ENCODE measurements at regions not wholly inside any gene's neighbourhood (a gene's known extent, or its start where the extent isn't known, plus 50 kb on each side); places are given as distances from the start of the nearest gene placed in this dataset.

DNA sequence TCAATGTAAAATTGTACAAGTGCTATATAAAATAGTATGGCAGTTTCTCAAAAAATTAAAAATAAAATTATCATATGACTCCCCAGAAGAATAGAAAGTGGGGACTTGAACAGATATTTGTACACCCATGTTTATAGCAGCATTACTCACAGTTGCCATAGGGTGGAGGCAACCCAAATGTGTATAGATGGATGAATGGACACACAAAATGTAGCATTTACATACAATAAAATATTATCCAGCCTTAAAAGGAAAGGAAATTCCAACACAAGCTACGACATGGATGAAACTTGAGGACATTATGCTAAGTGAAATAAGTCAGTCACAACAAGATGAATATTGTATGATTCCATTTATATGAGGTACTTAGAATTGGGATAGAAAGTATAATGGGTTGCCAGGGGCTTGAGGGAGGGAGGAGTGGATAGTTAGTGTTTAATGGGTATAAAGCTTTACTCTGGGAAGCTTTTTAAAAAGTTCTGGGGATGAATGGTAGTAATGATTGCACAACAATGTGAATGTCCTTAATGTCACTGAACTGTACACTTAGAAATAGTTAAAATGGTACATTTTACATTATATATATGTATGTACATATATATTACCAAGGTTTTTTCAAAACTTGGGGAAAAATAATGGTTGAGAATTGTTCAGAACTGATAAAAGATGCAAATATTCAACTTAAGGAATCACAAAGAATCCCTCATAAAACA, 53.0 kb upstream of the ADORA3 start:
- no peak for DNase-seq (ENCODE audit: low read depth)

DNA sequence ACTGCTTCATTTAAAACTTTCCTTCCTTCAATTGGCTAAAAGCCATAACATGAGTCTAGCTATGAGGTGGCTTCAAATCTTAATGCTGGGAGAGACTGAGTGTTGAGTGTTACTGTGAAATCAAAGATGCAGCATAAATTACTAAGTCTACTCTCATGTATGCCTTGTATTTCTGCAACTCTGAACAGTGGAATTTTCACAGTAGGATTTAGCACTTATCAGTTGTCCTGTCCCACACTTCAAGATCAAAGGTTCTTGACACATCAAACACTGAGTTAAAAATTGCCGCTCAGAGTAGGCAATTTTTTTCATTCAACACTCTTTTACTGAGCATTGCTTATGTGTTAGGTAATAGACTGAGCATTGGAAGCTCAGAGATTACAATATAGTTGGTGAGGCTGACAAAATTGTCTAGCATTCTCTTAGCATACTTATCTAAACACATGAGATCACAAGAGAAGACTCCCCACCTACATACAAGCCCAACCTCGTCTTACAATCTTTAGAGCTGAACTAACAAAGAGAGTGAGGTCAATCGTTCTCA, 56.4 kb upstream of the ADORA3 start:
- no peak for DNase-seq (ENCODE audit: low read depth)

DNA sequence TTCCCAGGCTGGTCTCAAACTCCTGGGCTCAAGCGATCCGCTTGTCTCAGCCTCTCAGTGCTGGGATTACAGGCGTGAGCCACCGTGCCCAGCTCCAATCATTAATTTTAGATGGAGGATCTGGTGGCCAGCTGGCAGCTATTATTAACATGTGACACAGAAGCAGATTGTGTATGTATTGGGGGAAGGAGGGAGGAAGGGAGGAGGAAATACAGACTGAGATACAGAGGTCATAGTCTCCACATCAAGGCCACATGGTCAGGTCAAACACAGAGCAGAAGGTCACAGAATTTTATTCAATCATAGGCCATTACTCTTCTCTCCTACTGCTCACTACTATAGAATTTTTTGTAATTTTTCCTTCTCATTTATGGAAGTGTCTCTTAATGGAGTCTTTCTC, 57.9 kb upstream of the ADORA3 start:
- no peak for DNase-seq (ENCODE audit: low read depth)

DNA sequence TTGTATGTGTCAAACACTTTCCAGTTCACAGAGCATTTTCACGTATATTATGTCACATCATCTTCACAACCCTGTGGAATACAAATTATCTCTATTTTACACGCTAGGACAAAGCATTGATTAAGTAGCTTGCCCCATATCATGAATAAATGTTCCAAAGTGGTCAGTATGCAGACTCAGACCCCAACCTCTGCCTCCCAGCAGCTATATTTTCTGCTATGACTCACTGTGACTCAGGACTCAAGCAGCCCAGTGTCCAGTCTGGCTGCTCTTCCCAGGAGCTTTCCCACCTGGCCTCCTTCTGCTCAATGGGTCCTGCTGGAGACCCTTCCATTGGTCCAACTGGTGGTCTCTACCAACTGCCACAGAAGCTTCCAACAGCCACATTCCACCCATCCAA, 56.0 kb upstream of the RAP1A start:
- DNase-seq (ENCODE audit: low read depth): no peak

DNA sequence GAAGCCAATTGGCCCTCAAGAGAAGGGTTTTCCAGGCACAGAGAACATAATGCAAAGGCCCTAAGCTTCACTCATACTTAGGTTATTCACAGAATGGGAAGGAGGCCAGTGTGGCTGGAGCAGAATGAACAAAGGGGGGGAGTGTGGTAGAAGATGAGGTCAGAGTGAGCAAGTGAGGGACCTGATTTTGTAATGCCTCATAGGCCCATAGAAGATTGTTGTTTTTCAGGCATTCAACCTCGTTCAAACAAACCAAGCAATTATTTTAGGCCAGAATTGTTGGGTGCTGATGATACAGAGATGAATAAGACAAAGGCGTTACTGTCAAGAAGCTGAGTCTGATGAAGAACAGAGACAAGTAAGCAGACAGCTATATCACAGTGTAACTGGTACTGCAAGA, 54.5 kb upstream of the RAP1A start:
- DNase-seq (ENCODE audit: low read depth): peak; percentile 70

DNA sequence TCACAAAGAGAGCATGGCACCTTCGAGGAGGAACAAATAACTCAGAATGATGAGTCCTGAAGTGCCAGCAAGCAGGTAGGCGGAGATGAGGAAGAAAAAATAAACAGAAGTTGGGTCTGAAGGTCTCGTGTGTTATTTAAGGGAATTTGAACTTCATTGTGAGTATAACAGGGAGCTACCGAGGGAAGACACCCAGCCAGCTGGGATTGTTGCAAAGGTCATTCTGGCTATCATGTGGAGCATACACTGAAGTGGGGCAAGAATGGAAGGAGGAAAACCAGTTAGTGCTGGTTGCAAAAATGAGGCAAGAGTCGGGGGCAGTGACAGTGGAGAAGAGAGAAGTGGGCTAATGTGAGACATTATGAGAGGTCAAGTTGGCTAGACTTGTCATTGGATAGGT, 53.6 kb upstream of the RAP1A start:
- no peak for DNase-seq (ENCODE audit: low read depth)

DNA sequence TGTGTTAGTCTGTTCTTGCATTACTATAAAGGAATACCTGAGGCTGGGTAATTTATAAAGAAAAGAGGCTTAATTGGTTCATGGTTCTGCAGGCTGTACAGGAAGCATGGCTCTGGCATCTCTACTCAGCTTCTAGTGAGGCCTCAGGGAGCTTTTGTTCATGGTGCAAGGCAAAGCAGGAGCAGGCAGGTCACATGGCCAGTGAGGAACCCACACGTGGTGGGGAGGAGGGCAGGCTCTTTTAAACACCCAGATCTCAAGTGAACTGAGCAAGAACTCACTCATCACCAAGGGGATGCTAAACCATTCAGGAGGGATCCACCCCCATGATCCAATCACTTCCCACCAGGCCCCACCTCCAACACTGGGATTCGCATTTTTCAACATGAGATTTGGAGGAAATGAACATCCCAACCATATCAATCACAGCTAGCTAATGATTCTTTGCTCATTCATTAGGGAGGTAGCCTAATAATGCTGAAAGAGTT, 51.4 kb upstream of the RAP1A start:
- no peak for DNase-seq (ENCODE audit: low read depth)
